NCI-H2029 (cell line): ENCODE measurements at regions not wholly inside any gene's neighbourhood (a gene's known extent, or its start where the extent isn't known, plus 50 kb on each side); places are given as distances from the start of the nearest gene placed in this dataset.

Experiments used
- DNase-seq: peaks from one replicate; lab custom pipeline; 2025; lab: John Stamatoyannopoulos, UW

DNA sequence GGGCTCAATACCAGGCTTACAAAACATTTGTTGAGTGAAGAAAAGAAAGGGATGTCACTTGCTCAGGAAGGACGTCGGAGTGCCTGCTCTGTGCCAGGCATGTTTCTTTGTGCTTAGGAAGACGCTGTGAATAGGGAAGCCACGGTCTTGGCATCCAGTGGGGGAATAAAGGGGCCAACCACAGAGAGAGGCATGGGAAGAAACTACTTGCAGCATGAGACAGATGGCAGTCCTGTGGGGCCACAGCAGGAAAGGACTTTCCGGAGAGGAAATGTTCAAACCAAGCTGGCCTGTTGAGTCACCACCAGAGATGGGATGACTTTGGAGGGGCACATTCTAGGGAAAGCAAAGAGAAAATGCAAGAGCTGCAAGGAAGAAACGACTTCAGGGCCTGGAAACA lies 173.2 kb downstream of the CDH26 start:
- no peak for DNase-seq

DNA sequence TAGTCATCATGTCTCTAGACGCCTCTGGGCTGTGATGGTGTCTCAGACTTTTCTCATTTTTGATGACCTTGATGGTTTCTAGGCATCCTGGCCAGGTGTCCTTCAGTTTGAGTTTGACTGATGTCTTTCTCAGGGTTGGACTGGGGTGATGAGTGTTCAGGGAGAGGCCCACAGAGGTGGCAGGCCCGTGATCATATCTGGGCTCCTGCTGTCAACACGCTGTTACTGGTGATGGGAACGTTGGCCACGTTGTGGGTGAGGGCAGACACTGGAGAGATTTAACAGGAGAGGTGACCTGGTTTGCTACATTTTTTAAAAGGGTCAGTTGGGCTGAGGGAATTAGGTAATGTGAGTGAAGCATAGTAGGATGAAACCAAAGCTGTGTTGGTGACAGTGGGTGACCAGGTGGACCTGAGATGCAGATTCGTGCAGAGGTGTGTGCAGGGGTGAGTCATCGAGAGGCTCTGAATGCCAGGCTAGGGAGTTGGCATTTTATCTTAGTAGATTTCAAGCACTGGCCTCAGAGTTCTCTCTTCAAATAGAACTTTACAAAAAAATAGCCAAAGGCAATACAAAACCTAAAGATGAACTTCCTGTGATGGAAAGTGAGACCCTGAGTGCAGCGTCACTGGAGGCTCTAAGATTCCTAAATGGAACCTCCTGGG lies 174.1 kb downstream of the CDH26 start:
- no peak for DNase-seq

DNA sequence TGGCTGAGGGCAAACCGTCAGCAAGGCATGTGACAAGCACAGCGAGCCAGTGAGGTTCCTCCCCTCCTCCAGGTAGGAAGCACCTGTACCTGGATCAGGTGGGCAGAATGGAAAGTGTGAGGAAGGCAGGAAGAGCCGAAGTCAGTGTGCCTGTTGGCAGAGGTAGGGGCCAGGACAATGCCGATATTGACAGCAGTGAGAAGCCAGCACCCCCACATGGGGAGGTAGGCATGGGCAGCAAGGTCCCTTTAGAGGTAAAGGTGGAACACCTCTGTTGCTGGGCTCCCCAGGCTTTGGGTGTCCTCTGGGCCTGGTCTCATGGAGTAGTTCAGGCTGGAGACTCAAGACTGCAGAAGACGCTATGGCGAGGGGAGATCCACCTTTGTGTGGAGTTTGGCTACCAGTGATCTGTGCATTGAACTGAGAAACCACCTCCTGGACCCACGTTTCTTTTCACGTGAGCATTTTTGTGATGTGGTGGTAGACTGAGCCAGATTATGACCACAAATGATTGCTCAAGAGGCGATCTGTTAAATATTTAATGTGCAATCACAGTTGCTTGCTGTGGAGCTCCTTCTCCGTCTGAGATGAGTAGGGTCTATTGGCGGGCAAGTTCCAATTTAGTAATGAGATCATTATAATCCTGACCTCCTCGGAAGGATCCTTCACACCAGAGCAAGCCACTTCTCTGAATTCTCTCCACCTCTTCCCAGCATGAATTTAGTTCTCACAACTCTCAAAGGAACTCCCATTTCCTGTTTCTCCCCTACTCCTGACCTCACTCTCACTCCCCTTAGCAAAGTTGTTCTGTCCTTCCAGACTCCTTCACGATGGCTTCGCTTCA lies 174.8 kb downstream of the CDH26 start:
- no peak for DNase-seq

DNA sequence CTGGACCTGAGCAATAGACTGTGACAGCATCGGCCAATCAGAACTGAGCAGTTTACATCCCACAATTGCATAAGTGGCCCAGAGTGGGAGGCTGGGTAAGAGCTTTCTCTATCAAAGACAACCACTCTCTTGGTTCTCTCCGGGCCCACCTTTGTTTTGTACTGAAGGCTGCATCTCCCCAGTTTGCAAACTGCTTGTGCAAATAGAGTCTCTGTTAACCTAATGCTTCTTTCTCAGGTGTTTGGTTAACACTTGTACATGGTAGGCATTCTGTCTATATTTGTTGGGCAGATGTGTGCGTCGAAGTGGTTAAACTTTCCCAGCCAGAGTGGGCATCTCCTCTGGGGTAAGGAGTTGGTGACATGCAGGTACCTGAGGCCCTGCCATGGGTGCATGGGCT lies 177.1 kb downstream of the CDH26 start:
- DNase-seq, result no peak

DNA sequence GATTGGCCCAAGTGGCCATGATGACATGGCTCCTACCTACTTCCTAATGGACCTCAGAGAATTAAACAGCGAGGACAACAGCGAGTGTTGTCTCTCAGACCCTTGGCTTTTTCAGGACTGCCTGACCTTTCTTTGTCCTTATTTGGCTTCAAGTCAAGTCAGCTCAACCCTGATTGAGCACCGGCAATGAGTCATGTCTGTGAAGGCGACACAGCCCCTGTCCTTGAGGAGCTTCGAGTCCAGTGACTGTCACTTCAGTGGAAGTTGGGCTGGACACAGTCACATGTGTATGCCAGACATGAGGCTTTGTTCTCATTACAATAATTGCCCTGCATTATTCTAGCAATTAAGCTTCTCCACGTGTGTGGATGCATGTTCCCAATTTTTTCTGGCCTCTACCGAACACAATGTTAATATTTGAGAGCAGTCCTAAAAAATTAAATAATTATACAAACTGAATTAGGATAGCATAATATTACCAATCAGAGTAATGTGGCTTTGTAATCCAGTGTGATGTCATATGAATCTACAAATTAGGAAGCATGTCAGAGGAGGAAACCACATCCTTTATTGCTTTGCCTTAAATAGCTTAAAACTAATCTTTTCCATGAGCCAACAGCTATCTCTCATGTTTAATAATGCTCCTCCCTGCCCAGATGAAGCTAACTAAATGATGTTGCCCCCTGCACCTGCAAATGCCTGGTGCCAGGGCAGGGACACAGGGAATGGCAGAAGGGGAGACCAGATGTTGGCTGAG lies 178.6 kb downstream of the CDH26 start:
- no peak for DNase-seq

DNA sequence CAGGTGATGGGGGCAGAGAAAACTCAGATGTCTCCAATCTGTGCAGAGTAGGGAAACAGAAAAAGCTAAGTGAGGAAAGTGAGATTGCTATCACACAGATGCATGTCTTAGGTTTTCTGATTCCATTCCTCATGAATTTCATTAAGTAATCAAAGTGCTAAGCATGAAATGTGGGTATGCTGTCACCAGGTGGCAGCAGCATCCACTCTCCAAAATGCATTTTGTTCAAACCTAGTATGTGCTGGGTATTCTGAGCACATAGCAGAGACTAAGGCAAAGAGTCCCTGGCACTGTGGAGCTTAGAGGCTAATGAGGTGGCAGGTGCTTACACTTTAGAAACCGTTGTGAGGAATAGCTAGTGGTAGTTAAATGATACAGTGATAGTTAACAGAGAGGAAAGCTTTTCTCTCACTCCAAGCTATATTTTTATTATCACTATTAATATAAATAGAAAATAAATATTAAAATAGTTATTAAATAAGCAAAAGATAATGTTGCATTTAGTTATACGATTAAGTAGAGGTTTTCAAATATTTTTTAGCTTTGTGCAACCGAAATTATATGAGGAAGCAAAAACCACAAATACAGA lies 179.5 kb downstream of the CDH26 start:
- DNase-seq, result peak; percentile 76

DNA sequence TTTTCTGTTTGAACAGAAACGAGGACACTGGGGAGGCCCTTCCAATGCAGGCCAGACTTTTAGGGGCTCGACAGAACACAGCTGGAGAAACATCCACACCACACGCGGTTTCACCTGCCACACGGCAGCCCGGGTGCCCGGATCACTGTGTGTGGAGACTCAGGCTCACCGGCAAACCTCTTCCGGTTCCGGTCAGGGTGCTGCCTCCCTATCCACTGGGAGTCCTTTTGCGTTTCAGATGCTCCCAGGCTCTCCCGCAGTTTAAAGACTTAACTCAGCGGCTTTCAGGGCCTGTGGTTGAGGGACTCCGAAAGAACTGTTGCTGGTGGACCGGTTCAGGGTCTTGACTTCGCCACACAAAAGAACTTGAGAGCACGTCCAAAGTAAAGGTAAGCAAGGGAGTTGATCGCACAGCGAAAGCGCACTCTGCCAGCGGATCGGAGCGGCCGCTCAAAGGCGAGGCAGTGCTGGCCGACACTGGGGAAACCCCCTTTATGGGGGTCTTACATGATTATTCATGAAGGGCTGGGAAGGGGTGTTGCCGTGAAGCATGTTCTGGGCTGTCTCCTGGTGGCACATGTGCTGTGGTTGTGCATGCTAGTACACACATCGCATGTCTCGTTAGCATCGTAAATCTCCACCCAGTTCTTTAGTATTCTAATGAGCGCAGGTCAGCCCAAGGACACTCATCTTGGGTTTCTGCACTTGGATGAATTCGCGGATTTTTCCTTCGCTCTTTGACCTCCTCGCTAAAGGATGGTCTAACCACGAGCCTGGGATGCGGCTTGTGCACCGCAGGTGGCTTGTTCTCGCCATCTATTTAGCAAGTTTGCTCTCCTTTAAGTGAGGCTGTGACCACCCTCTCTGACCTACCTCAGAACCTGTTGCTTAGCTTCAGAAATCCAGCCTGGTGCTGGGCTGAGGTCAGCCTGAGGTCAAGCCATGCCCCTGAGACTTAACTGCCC lies 180.3 kb downstream of the CDH26 start:
- DNase-seq, result peak; percentile 76

DNA sequence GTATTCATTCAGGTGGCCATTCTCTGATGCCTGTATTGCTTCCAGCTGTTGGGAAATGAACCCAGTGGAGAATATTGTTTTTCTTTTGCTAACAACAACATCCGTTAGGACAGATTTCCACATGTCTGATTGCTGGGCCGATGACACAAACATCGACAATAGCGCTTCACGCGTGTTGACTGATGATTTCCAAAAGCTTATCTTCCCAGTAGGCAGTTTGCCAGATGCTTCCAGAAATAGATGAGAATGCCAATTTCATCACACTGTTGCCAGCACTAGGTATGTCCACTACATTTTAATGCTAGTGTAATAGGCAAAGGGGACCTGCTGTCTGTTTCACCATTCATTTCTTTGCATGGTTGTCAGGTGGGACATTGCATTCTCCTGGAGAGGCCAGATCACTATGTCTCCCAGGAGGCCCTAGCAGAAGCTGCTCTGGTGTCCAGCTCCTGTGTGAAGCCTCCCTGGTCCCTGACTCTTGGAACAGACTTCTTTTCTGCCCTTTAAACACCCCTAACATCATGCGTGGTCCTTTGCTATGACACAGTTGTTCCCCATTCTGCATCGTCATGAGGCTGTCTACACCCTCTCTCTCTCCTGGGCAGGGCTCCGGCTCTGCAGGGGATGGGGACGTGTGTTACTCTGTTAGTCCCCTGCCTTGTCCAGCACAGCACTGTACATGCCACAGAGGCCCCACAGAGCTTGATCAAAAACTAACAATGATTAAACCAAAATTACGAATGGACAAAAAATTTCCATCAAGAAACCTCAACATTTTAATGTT lies 181.6 kb downstream of the CDH26 start:
- DNase-seq, result peak; percentile 40

DNA sequence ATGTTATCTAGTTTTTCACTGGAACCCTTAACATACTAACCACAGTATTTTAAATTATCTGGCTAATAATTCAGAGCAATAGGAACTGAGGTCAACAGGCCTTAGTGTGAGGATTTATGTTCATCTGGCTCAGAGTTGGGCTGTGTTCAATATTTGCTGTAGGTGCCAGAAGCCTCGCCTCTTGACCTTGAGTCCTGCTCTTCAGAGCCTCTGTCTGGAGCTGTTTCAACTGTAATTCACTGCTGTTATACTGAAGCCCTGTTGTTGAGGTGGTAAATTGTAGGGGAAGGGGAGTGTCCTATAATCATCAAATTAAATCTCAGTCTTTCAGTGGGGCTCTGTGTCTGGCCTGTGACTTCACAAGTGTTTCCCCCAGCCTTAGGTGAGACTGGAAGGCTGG lies 184.4 kb downstream of the CDH26 start:
- DNase-seq, result peak; percentile 21

DNA sequence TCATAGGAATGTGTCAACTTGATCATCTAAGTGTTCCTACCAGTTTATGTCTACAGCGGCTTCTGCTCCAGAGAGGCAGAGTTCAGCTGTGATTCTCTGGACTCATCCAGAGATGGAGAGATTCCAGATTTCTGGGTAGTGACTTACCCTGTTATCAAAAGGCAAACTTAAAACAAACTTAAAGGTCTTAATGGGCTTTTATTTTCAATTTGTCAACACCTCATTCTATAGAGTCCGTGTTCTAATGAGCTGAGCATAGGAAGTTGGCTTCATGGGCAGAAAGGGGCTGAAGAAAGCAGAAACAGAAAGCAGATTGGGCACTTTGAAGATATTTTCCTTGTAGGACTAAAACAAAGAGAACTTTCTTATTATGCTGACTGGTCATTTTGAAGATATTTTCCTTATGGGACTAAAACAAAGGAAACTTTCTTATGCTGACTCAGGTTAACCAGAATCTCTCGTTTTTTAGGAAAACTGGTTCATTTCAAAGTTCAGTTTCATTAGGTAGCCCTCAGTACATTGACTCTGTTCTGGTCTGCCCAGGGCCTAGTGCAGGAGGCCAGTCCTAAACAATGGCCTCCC lies 185.1 kb downstream of the CDH26 start:
- DNase-seq, result no peak

DNA sequence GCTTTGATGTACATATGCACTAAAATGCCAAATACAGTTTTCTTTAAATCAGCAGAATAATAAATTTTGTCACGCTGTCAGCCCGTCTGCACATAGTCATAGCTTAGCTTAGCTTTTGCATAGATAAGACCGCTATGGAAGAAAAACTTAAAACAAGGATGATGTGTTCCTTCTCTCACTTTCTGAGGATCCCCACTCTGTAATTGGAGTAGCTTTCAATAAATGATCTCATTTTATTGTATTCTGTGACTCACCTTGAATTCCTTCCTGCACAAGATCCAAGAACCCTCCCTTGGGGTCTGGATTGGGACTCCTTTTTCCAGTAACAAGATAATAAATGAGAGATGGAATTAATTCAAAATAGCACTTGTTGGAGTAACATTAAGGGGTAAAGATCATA lies 186.2 kb downstream of the CDH26 start:
- DNase-seq, result no peak

DNA sequence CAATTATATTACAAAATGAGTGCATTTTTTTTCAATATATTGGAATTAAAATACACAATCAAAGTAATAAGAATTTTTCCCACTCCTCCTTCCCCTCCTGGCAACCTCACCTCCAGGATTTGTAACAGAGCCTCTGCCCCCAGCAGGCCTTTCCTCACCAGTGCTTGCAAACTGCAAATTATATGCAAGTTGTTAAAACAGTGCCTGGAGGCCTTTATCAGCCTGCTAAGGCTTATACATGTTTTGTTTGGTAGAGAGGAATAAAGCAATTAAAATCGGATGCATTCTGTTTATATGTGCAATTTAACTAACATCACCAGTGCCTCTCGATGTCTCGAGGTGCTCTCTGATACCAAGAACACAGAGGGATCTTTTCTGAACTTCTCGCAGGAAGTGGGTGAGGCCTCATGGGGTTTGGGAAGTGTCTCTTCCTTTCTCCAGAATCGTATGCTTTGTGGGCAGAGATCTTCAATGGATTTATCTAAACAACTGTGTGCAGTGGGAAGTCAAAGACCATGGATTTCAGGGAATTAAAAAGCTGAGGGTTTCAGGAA lies 186.8 kb downstream of the CDH26 start:
- DNase-seq, result no peak

DNA sequence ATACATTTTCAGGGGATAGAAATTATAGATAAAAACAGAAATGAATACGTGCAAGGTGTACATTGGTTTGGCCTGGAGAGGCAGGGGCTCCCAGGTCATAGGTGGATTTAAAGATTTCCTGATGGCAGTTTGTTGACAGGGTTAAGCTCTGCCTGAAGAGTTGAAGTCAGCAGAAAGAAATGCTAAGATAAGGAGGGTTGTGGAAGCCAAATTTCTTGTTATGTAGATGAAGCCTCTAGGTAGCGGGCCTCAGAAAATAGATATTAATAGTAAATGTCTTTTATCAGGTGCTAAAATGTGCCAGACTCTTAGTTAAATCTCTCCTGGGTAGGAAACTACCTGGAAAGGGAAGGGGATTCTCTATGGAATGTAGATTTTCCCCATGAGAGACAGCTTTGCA lies 188.8 kb downstream of the CDH26 start:
- no peak for DNase-seq

DNA sequence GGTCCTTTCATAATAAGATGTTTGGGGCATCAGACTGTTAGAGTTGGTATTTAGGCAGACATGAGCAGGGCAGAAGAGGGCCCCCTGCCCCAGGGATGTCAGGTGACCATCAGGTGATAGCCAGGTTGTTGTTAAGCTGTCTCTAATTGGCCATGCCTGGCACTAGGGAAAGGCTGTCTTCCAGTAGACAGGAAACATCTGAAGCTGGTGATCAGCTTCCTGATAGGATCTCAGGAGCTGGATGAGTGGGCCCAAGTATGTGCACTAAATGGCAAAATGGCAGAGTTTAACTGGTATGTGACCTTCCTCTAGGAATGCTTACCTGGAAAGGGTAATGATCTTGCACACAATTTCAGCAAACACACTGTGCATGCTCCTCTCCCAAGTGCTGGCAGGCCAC lies 190.7 kb downstream of the CDH26 start:
- no peak for DNase-seq

DNA sequence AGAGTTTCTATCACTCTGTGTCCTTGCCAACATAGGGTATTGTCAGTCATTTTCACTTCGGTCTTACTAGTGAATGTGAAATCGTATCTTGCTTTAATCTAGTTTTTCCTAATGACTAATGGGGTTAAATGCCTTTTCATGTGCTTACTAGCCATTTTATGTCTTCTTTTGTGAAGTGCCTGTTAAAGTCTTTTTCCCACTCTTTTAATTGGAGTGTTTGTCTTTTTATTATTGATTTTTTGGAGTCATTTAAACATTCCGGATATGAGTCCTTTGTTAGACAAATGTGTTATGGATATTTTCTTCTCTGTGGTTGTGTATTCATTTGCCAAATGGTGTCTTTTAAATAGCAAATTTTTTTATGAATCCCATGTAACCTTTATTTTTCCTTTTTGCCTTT lies 194.6 kb downstream of the CDH26 start:
- no peak for DNase-seq

DNA sequence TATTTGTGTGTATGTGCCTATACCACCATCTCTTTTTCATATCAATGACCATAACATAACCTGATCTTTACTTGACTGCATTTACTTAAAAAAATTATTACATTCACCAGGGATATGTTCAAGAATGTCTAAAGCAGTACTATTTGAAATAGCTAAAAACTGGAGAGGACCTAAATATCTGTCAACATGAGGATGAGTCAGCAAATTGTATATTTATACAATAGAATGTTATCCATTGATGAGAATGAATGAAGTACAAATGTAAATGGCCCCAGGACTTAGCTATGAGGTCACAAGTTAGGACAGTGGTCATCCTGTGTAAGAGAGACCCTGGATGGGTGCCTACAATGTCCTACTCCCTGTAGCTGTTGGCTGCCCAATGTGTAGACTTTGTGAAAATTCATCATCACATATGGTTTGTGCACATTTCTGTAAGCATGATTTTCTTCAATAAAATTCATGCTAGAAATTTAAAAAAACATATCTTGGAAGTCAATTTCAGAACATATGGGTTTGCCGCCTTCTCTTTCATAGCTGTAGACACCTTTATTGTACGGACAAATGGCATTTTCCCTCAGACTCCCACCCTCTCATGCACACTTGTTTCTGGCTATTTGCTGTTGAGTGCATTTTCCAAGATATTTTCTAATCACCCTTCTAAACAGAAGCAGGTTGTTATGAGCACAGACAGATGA lies 202.4 kb downstream of the CDH26 start:
- DNase-seq, result no peak

DNA sequence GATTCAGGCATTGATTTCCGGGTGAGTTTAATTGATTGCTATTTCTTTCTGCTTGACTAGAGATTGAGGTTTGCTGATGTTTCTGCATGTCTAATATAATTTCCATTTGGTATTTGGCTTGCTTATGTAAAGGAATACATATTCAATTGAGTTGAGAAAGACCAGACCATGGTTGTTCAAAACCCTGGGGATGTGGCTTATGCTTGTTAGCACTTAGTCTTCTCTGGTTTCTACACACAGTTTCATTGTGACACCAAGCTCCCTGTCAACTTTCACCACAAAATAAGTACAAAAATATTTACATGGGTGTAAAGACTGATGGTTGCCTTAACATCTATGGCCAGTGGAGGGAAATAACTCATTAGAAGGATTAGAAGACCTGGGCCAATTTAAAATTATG lies 209.6 kb downstream of the CDH26 start:
- no peak for DNase-seq

DNA sequence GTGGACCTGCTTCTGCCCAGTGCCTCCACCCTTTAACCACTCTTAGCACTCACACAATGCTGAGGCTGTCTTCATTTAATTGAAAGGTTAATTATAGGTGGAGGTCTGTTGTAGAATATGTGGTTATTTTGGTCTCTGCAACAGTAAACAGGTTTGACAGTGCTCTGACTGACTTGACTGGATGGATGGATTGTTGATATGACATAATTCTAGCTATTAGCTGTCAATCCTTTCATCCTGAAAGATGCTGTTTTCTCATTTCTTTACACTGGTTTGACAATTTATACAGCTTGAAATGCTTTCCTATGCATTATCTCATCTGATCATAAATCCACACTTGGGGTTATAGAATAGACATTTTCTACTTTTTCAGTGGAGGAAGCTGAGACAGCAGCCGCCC lies 210.7 kb downstream of the CDH26 start:
- DNase-seq, result no peak

DNA sequence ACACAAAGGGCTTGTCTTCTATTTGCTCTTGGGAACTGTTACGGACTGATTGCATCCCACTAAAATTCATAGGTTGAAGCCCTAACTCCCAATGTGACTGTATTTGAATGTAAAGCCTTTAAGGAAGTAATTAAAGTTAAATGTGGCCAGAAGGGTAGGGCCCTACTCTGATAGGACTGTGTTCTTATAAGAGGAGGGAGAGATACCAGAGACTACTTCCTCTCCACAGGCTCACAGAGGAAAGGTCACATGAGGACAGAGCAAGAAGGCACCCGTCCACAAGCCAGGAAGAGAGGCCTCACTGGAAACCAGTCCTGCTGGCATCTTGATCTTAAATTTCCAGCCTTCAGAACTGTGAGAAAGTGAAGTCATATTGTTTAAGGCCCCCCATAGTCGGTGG lies 211.9 kb downstream of the CDH26 start:
- DNase-seq, result no peak
